Activated CD4-positive, alpha-beta T cell treated with anti-CD3 and anti-CD28 coated beads, Interleukin-2, amount 10 ng/mL, durations not matched to agents 24 days and 14 days (primary cell): ENCODE measurements at regions not wholly inside any gene's neighbourhood (a gene's known extent, or its start where the extent isn't known, plus 50 kb on each side); places are given as distances from the start of the nearest gene placed in this dataset.
A peak's percentile ranks its signal among the peaks of the same experiment; 100 is the strongest.

Experiments used
- DNase-seq: peaks from one replicate; pipeline ENCODE4 v3.0.0; 2022
- H3K27ac Mint-ChIP-seq: one replicate; pipeline ENCODE4 v1.8.0; 2022; ENCODE audit warnings: mild to moderate bottlenecking, mixed read lengths
- H3K27me3 Mint-ChIP-seq: one replicate; pipeline ENCODE4 v1.8.0; 2022; ENCODE audit warnings: mixed read lengths
- H3K36me3 Mint-ChIP-seq: one replicate; pipeline ENCODE4 v1.8.0; 2022; ENCODE audit warnings: low read depth, mild to moderate bottlenecking, mixed read lengths
- H3K4me1 Mint-ChIP-seq: one replicate; pipeline ENCODE4 v1.8.0; 2021; ENCODE audit warnings: mixed read lengths
- H3K4me3 Mint-ChIP-seq: one replicate; pipeline ENCODE4 v1.8.0; 2022; ENCODE audit warnings: mild to moderate bottlenecking, moderate library complexity, mixed read lengths
- H3K9me3 Mint-ChIP-seq: one replicate; pipeline ENCODE4 v1.8.0; 2021; ENCODE audit warnings: mixed read lengths
- intact Hi-C: fragments of 100-400 bp; cut with micrococcal nuclease; formaldehyde crosslinking; loops from one replicate; pipeline ENCODE4 v1.15.1; 2023

GRCh38 chr13:73773168-73773549, 361.0 kb downstream of the KLF12 start:
- Mint-ChIP-seq H3K36me3 (peaks cover 26% of the 10 kb centered on the region), H3K9me3 (peaks cover 14% of the 10 kb centered on the region), H3K4me3 (no peak overlapping the region), H3K4me1 (peaks cover 9% of the 10 kb centered on the region), H3K27ac (no peak overlapping the region), H3K27me3 (no peaks in the 10 kb centered on the region)
- intact Hi-C loops = no loop called here
- DNase-seq = no peak

DNA sequence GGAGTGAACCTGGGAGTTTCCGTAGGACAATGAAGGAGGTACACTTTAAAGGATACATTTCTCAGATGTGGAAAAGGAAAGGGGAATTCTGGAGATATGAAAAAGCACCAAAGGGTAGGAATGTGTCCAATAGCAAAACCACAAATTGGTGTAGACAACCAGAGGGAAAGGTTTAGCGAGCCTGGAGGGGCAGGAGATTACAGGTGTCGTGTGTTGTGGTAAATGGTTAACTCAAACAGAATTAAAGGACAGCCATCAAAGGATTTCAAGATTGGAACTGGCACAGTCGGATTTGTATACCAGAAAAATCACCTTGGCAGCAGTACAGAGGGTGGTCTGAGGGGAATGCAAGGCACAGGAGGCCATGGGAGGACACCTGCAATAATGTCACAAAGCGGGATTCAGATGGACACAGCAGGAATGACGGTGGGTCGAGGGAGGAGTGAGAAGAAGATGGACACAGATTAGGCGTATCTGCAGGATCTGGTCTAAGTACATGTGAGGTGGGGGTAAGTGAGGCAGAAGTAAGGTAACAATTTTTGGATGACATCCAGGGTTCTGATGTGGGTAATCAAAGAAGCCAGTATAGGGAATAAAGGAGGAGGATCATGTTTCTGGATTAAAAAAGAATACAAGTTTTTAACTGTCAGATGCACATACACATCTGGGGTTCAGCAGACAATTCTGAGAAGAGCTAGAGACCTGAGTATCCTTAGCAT, 361.6 kb downstream of the KLF12 start:
- H3K4me3 Mint-ChIP-seq = no peak overlapping the region
- peaks cover 14% of the 10 kb centered on the region for H3K4me1 Mint-ChIP-seq
- H3K36me3 Mint-ChIP-seq = peaks cover 26% of the 10 kb centered on the region
- DNase-seq = no peak
- H3K9me3 Mint-ChIP-seq = peaks cover 14% of the 10 kb centered on the region
- intact Hi-C loops = no loop called here
- no peaks in the 10 kb centered on the region for H3K27me3 Mint-ChIP-seq
- H3K27ac Mint-ChIP-seq = no peak overlapping the region

GRCh38 chr13:73767747-73768315, 366.4 kb downstream of the KLF12 start:
- H3K4me3 Mint-ChIP-seq = no peak overlapping the region
- intact Hi-C loops = loop anchor here (2.0 to 10.0 kb wide), 4 partner anchors 51 to 521 kb away; partner anchors contain the start of gene KLF12
- H3K9me3 Mint-ChIP-seq = peaks cover 4% of the 10 kb centered on the region
- H3K4me1 Mint-ChIP-seq = peaks cover 45% of the 10 kb centered on the region
- peaks cover 29% of the 10 kb centered on the region for H3K36me3 Mint-ChIP-seq
- H3K27me3 Mint-ChIP-seq = no peaks in the 10 kb centered on the region
- DNase-seq = peak; percentile 73
- H3K27ac Mint-ChIP-seq = peak overlapping the region; percentile 18

DNA sequence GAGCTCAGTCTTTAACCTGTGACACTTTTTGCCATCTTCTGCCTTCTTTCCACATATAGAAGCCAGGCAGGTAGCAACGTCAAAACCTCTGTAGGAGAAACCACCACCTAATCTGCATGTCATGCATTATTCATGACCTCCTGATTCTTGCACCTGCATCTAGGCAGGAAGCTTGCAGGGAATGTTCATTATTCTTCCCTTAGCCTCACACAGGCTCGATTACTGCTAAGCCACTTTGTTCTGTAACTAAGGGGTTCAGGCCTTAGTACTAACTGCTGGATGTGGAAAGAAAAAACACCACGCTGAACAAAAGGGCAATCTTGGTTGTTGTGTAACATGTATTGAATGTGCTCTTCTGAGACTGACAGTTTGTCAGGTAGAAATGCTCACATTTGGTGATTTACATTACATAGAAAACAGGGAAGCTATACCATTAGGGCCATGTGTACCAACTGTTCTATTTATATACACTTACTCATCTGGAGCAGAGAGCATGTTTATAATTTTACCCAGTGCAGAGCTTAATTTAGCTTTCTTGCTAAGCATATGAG, 366.9 kb downstream of the KLF12 start:
- H3K4me3 Mint-ChIP-seq = peak overlapping the region; percentile 12
- no peaks in the 10 kb centered on the region for H3K27me3 Mint-ChIP-seq
- peak; percentile 58 for DNase-seq
- H3K9me3 Mint-ChIP-seq = peaks cover 4% of the 10 kb centered on the region
- H3K4me1 Mint-ChIP-seq = peaks cover 45% of the 10 kb centered on the region
- H3K27ac Mint-ChIP-seq = peak overlapping the region; percentile 62
- peaks cover 28% of the 10 kb centered on the region for H3K36me3 Mint-ChIP-seq
- intact Hi-C loops = loop anchor here (2.0 to 10.0 kb wide), 4 partner anchors 50 to 522 kb away; partner anchors contain the start of gene KLF12

GRCh38 chr13:73765651-73766384, 368.4 kb downstream of the KLF12 start:
- DNase-seq = peak; percentile 88
- intact Hi-C loops = loop anchor here (2.0 to 10.0 kb wide), 5 partner anchors 43 to 523 kb away; partner anchors contain the start of gene KLF12
- Mint-ChIP-seq H3K9me3 (peaks cover 4% of the 10 kb centered on the region), H3K27ac (peak overlapping the region; percentile 88), H3K4me1 (peaks cover 44% of the 10 kb centered on the region), H3K27me3 (no peaks in the 10 kb centered on the region), H3K36me3 (peaks cover 27% of the 10 kb centered on the region), H3K4me3 (peak overlapping the region; percentile 78)

GRCh38 chr13:73759434-73759833, 374.8 kb downstream of the KLF12 start:
- H3K4me3 Mint-ChIP-seq = no peak overlapping the region
- intact Hi-C loops = no loop called here
- H3K27ac Mint-ChIP-seq = no peak overlapping the region
- no peak for DNase-seq
- H3K4me1 Mint-ChIP-seq = peaks cover 19% of the 10 kb centered on the region
- H3K27me3 Mint-ChIP-seq = no peaks in the 10 kb centered on the region
- H3K36me3 Mint-ChIP-seq = peaks cover 20% of the 10 kb centered on the region
- H3K9me3 Mint-ChIP-seq = peaks cover under 1% of the 10 kb centered on the region

DNA sequence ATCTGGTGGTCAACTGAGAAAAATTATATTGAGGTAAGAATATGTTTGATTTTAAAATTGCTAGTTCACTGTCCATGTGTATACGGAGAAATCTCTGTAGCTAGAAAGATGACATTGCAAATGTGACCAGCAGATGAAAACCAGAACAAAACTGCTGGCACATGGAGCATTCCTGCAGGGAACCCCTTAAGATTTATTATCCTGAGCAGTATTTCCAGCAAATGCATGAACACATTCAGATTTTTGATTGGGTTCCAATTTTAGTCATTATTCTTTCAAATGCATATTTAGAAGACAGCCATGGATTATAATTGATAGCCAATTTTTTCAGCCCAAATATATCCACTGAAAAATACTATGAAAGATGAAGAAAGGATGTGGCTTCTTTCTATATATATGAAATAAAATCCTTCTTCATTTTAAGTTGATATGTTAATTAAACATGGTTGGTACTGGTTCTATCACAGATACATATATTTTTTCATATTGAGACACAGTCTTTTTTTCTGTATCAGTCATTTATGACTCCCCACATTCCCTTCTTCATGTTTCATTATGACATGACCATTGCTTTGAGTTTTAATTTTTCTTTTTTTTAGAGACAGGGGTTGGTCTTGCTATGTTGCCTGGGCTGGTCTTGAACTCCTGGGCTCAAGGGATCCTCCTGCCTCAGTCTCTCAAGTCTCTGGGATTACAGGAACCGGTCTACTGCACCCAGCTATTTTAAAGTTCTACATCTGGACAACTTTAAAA, 376.5 kb downstream of the KLF12 start:
- no peak overlapping the region for H3K4me3 Mint-ChIP-seq
- peaks cover 8% of the 10 kb centered on the region for H3K36me3 Mint-ChIP-seq
- H3K9me3 Mint-ChIP-seq = no peaks in the 10 kb centered on the region
- H3K27me3 Mint-ChIP-seq = no peaks in the 10 kb centered on the region
- no peak for DNase-seq
- no peak overlapping the region for H3K27ac Mint-ChIP-seq
- intact Hi-C loops = no loop called here
- peaks cover 15% of the 10 kb centered on the region for H3K4me1 Mint-ChIP-seq

- Mint-ChIP-seq H3K4me1 (peaks cover 13% of the 10 kb centered on the region), H3K4me3 (no peak overlapping the region), H3K27ac (no peak overlapping the region), H3K9me3 (no peaks in the 10 kb centered on the region), H3K36me3 (peaks cover 6% of the 10 kb centered on the region), H3K27me3 (no peaks in the 10 kb centered on the region)
- DNase-seq = peak; percentile 81
- intact Hi-C loops = no loop called here
Observed at GRCh38 chr13:73754727-73755292, 379.4 kb downstream of the KLF12 start.

GRCh38 chr13:73754241-73754640, 380.0 kb downstream of the KLF12 start:
- Mint-ChIP-seq H3K36me3 (peaks cover 7% of the 10 kb centered on the region), H3K4me3 (no peak overlapping the region)
- intact Hi-C loops = no loop called here

GRCh38 chr13:73751290-73751689, 382.9 kb downstream of the KLF12 start:
- no peak overlapping the region for H3K27ac Mint-ChIP-seq
- no peaks in the 10 kb centered on the region for H3K9me3 Mint-ChIP-seq
- H3K4me3 Mint-ChIP-seq = no peak overlapping the region
- DNase-seq = no peak
- peaks cover 4% of the 10 kb centered on the region for H3K4me1 Mint-ChIP-seq
- H3K27me3 Mint-ChIP-seq = no peaks in the 10 kb centered on the region
- H3K36me3 Mint-ChIP-seq = peaks cover 15% of the 10 kb centered on the region
- intact Hi-C loops = no loop called here

More at GRCh38 chr13:73754241-73754640, 380.0 kb downstream of the KLF12 start:
- no peaks in the 10 kb centered on the region for H3K27me3 Mint-ChIP-seq
- DNase-seq = no peak
- H3K4me1 Mint-ChIP-seq = peaks cover 13% of the 10 kb centered on the region
- no peaks in the 10 kb centered on the region for H3K9me3 Mint-ChIP-seq
- H3K27ac Mint-ChIP-seq = no peak overlapping the region

DNA sequence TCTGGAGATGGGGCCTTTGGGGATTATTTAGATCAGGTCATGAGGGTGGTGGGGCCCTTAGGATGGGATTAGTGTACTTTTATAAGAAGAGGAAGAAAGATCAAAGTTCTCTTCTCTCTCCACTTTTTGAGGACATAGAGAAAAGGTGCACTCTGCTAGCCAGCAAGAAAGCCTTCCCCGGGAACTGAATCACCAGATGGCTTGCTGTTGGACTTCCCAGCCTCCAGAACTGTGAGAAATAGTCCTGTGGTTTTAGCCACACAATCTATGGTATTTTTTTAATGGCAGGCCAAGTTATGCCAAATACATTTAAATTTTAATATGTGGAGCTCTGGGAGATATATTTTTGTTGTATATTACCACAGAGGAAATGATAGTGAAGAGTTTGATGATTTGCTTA, 385.8 kb downstream of the KLF12 start:
- Mint-ChIP-seq H3K36me3 (peaks cover 17% of the 10 kb centered on the region), H3K27ac (no peak overlapping the region), H3K9me3 (peaks cover 3% of the 10 kb centered on the region), H3K4me1 (peaks cover 10% of the 10 kb centered on the region), H3K27me3 (no peaks in the 10 kb centered on the region), H3K4me3 (no peak overlapping the region)
- no peak for DNase-seq
- intact Hi-C loops = no loop called here

DNA sequence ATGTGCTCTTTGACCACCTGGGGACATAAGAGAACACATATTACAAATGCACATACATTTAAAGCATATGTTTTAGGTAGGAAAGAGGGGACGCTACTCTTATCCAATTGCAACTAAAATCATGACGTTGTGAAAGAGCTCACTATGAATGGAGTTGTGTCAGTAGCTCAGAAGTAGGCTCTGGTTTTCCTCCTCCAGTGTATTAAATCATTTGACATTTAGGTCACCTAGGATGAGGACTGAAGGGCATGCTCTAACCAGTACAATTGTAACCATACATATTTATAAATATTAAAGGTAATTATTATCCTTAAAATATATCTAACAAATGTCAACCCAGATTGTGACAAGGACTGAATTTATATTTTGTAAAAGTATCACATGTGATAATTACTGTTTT, 389.0 kb downstream of the KLF12 start:
- H3K4me3 Mint-ChIP-seq = no peak overlapping the region
- peaks cover 15% of the 10 kb centered on the region for H3K36me3 Mint-ChIP-seq
- H3K9me3 Mint-ChIP-seq = peaks cover 3% of the 10 kb centered on the region
- intact Hi-C loops = no loop called here
- no peaks in the 10 kb centered on the region for H3K27me3 Mint-ChIP-seq
- no peak for DNase-seq
- H3K4me1 Mint-ChIP-seq = peaks cover 25% of the 10 kb centered on the region
- no peak overlapping the region for H3K27ac Mint-ChIP-seq

- Mint-ChIP-seq H3K27me3 (no peaks in the 10 kb centered on the region), H3K27ac (no peak overlapping the region), H3K4me3 (no peak overlapping the region), H3K4me1 (peaks cover 25% of the 10 kb centered on the region), H3K36me3 (peaks cover 6% of the 10 kb centered on the region), H3K9me3 (peaks cover 3% of the 10 kb centered on the region)
- intact Hi-C loops = no loop called here
- DNase-seq = no peak
Observed at GRCh38 chr13:73742982-73743381, 391.2 kb downstream of the KLF12 start.
